Activated CD4-positive, alpha-beta T cell treated with anti-CD3 and anti-CD28 coated beads, Interleukin-2, amount 10 ng/mL, durations not matched to agents 7 days and 5 days (primary cell): ENCODE measurements at regions not wholly inside any gene's neighbourhood (a gene's known extent, or its start where the extent isn't known, plus 50 kb on each side); places are given as distances from the start of the nearest gene placed in this dataset.

Experiments used
- CTCF ChIA-PET: fragments of 350-600 bp; sonication (Branson Sonifier 250); formaldehyde crosslinking; loops from one replicate; lab custom pipeline; 2021; ENCODE audit warnings: antibody characterized with exemption; lab: Charles Lee
- POLR2A ChIA-PET: fragments of 350-600 bp; sonication (Branson Sonifier 250); formaldehyde crosslinking; loops from one replicate; lab custom pipeline; 2021; ENCODE audit warnings: antibody characterized with exemption; lab: Charles Lee
- DNase-seq: peaks from one replicate; pipeline ENCODE4 v3.0.0-alpha.2; 2020
- H3K27ac Mint-ChIP-seq: one replicate; pipeline ENCODE4 v1.8.0; 2021; ENCODE audit warnings: mild to moderate bottlenecking, moderate library complexity, mixed read lengths
- H3K27me3 Mint-ChIP-seq: one replicate; pipeline ENCODE4 v1.8.0; 2021; ENCODE audit warnings: mixed read lengths
- H3K36me3 Mint-ChIP-seq: one replicate; pipeline ENCODE4 v1.8.0; 2021; ENCODE audit warnings: low read depth, mixed read lengths
- H3K4me1 Mint-ChIP-seq: one replicate; pipeline ENCODE4 v1.8.0; 2021; ENCODE audit warnings: mixed read lengths
- H3K4me3 Mint-ChIP-seq: one replicate; pipeline ENCODE4 v1.8.0; 2021; ENCODE audit warnings: mild to moderate bottlenecking, moderate library complexity, mixed read lengths
- H3K9me3 Mint-ChIP-seq: one replicate; pipeline ENCODE4 v1.8.0; 2021; ENCODE audit warnings: mixed read lengths

- peaks cover 4% of the 10 kb centered on the region for H3K4me1 Mint-ChIP-seq
- H3K4me3 Mint-ChIP-seq, result no peak overlapping the region
- no peaks in the 10 kb centered on the region for H3K9me3 Mint-ChIP-seq
- H3K27ac Mint-ChIP-seq, result no peak overlapping the region
- ChIA-PET CTCF (interaction anchor here (1.2 kb wide), 1 partner anchor 10 kb away, joined by 3 read pairs; no protein-coding TSS in a partner anchor), POLR2A (interaction anchor here (0.6 kb wide), 1 partner anchor 50 kb away, joined by 3 read pairs; no protein-coding TSS in a partner anchor)
- H3K36me3 Mint-ChIP-seq, result no peaks in the 10 kb centered on the region
- no peaks in the 10 kb centered on the region for H3K27me3 Mint-ChIP-seq
- DNase-seq, result no peak
These were observed 100.8 kb downstream of the UCHL5 start for GRCh38 chr1:192958350-192958749.

GRCh38 chr1:192958871-192959270, 100.3 kb downstream of the UCHL5 start:
- Mint-ChIP-seq H3K4me3 (no peak overlapping the region), H3K27ac (no peak overlapping the region), H3K27me3 (no peaks in the 10 kb centered on the region), H3K4me1 (peaks cover 4% of the 10 kb centered on the region), H3K36me3 (no peaks in the 10 kb centered on the region), H3K9me3 (no peaks in the 10 kb centered on the region)
- ChIA-PET POLR2A (no interaction called here), CTCF (interaction anchor here (1.2 kb wide), 1 partner anchor 9 kb away, joined by 3 read pairs; no protein-coding TSS in a partner anchor)
- no peak for DNase-seq

GRCh38 chr1:192959657-192960186, 99.4 kb downstream of the UCHL5 start:
- ChIA-PET POLR2A (interaction anchor here (0.7 kb wide), 1 partner anchor 8 kb away, joined by 5 read pairs; no protein-coding TSS in a partner anchor), CTCF (interaction anchor here (0.6 kb wide), 1 partner anchor 11 kb away, joined by 3 read pairs; no protein-coding TSS in a partner anchor)
- DNase-seq, result no peak
- Mint-ChIP-seq H3K27me3 (no peaks in the 10 kb centered on the region), H3K36me3 (no peaks in the 10 kb centered on the region), H3K27ac (no peak overlapping the region), H3K9me3 (no peaks in the 10 kb centered on the region), H3K4me3 (no peak overlapping the region), H3K4me1 (peaks cover 4% of the 10 kb centered on the region)
